GM18517 (cell line): ENCODE measurements at regions not wholly inside any gene's neighbourhood (a gene's known extent, or its start where the extent isn't known, plus 50 kb on each side); places are given as distances from the start of the nearest gene placed in this dataset.
"Not testable (repeated sequence)": the region's sequence is repeated elsewhere in the genome, so short reads cannot be mapped to it uniquely, and the experiment has no call there.

Source experiments
- ATAC-seq: cut with Tn5 transposase; IDR thresholded peaks from one replicate; pipeline ENCODE4 v1.9.1; 2021; ENCODE audit warnings: mild to moderate bottlenecking, moderate library complexity; ENCODE audit not compliant: unreplicated experiment

GRCh38 chr1:55816456-55817426 is 601.6 kb upstream of the USP24 start:
- ATAC-seq: no peak

- ATAC-seq: no peak
Measured at GRCh38 chr1:55815745-55816455, 600.7 kb upstream of the USP24 start.

- no peak for ATAC-seq
Measured at GRCh38 chr1:55814967-55815366, 599.8 kb upstream of the USP24 start.

GRCh38 chr1:55813618-55814017 is 598.5 kb upstream of the USP24 start:
- ATAC-seq: no peak

GRCh38 chr1:55812281-55812680 is 597.1 kb upstream of the USP24 start:
- no peak for ATAC-seq

GRCh38 chr1:55808263-55808662 is 593.1 kb upstream of the USP24 start:
- no peak for ATAC-seq

- no peak for ATAC-seq
Measured at GRCh38 chr1:55803429-55803828, 588.3 kb upstream of the USP24 start.

GRCh38 chr1:55801481-55801880 is 586.3 kb upstream of the USP24 start:
- ATAC-seq: no peak

GRCh38 chr1:55800503-55800902 is 585.3 kb upstream of the USP24 start:
- no peak for ATAC-seq

- no peak for ATAC-seq
Measured at GRCh38 chr1:55793856-55794255, 578.7 kb upstream of the USP24 start.

- no peak for ATAC-seq
Measured at GRCh38 chr1:55792870-55793269, 577.7 kb upstream of the USP24 start.

- no peak for ATAC-seq
Measured at GRCh38 chr1:55789466-55789865, 574.3 kb upstream of the USP24 start.

GRCh38 chr1:55786396-55786795 is 571.2 kb upstream of the USP24 start:
- ATAC-seq: no peak

- ATAC-seq: not testable (repeated sequence)
Measured at GRCh38 chr1:55784941-55785450, 569.8 kb upstream of the USP24 start.

- no peak for ATAC-seq
Measured at GRCh38 chr1:55781944-55782482, 566.8 kb upstream of the USP24 start.

GRCh38 chr1:55781003-55781402 is 565.8 kb upstream of the USP24 start:
- ATAC-seq: no peak

- no peak for ATAC-seq
Measured at GRCh38 chr1:55777545-55777944, 562.4 kb upstream of the USP24 start.

GRCh38 chr1:55775007-55775406 is 559.8 kb upstream of the USP24 start:
- no peak for ATAC-seq

GRCh38 chr1:55774446-55774845 is 559.3 kb upstream of the USP24 start:
- no peak for ATAC-seq

- ATAC-seq: no peak
Measured at GRCh38 chr1:55773211-55773940, 558.2 kb upstream of the USP24 start.
